ENCODE measurements at regions not wholly inside any gene's neighbourhood (a gene's known extent, or its start where the extent isn't known, plus 50 kb on each side); places are given as distances from the start of the nearest gene placed in this dataset.

DNA sequence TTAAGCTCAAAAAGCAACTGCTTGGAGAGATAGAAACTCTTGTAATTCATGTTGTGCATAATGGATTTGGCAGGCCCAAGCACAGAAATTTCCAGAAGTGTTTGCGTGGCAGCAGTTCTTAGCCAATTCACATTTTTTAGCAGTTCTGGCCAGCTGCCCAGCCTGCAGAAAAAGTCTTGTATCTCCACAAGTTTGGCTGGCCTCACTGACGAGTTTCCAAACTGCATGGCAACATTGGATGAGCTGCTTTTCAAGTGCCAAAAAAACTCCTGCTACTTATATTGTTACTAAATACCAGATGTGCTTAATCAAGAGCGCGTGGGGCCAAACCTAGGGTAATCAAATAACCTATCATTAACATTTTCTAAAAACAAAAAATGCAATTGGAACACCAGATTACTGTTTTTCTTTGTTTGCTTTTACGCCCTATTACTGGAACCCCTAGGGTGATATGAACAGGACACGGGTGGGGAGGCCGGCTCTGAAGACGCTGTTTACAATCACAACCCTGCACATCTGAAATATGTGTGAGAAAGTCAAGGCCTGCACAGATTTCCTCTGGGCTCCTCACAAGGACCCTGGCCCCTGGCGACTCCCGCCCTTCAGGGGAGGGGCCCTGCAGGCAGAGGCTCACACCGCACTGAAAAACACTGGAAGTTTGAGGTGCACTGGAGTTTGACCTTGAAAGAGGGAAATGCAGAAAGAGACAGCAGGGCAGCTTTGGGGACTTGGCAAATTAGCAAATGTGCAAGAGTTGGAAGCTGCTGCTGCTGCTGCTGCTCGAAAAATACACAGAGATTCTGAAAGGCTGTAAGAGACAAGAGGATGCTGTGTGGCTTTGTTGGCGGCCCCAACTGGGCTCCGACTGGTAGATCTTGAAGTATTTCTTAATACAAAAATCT, 55.2 kb upstream of the TARBP1 start:
- H3K27ac Mint-ChIP-seq, result no peak overlapping the region
- ATAC-seq, result no peak
- no peak overlapping the region for H3K4me3 Mint-ChIP-seq
- CTCF ChIA-PET, result interaction anchor here (0.6 to 0.7 kb wide), 2 partner anchors 18 to 676 kb away, joined by 3 read pairs; no protein-coding TSS in a partner anchor
- H3K36me3 Mint-ChIP-seq (ENCODE audit: low read depth), result no peaks in the 10 kb centered on the region
- H3K9me3 Mint-ChIP-seq (ENCODE audit: low read depth), result no peaks in the 10 kb centered on the region
- intact Hi-C loops (cut with DNase I, micrococcal nuclease), result no loop called here
- no peak for DNase-seq
- H3K27me3 Mint-ChIP-seq, result no peaks in the 10 kb centered on the region
- POLR2A ChIA-PET, result no interaction called here
- H3K4me1 Mint-ChIP-seq, result peaks cover 5% of the 10 kb centered on the region

DNA sequence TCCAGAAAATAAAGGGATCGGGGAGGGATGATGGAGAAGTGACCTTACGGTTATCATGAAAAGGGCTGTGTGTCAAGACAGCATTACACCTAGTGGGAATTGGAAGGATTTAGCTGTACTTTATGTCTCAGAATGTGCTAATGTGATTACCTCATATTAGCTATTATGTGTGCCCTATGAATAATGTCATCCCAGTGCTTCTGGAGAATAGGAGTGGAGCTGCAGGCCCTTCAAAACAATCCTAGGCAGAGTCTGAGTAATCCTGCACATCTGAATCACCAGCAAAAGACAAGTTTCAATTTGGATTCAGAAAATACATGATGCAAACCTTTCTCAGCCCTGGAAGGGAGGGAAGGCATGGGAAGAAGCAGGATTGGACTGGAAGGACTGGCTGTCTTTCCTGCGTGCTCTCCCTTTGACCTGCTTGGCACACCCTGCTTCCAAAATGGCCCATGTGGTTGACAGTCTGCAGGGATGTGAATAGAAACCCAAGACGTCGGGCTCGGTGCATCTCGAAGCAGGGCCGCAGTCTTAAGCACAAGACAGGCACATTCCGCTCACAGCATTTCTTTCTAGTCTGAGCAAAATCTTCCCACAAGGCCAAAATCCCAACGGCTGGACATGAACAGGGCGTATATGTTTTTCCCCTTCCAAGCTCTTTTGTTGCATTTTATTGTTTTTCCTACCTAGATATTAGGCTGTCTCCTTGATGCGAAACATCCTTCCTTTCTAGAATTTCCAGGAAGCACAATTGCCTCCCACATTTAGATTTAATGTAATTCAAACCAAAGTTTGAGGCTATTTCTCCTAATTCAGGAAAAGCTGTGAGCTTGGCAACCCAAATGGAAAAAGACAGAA, 54.3 kb upstream of the TARBP1 start:
- DNase-seq (no peak), ATAC-seq (peak; percentile 60)
- intact Hi-C loops (cut with DNase I, micrococcal nuclease), result no loop called here
- no peaks in the 10 kb centered on the region for H3K36me3 Mint-ChIP-seq (ENCODE audit: low read depth)
- ChIA-PET CTCF (interaction anchor here (0.6 to 1.0 kb wide), 6 partner anchors 16 to 677 kb away, joined by 3 to 4 read pairs (median 3); no protein-coding TSS in a partner anchor), POLR2A (interaction anchor here (0.5 kb wide), 1 partner anchor 191 kb away, joined by 3 read pairs; no protein-coding TSS in a partner anchor)
- no peak overlapping the region for H3K27ac Mint-ChIP-seq
- no peaks in the 10 kb centered on the region for H3K9me3 Mint-ChIP-seq (ENCODE audit: low read depth)
- H3K4me1 Mint-ChIP-seq, result peaks cover 5% of the 10 kb centered on the region
- H3K4me3 Mint-ChIP-seq, result no peak overlapping the region
- no peaks in the 10 kb centered on the region for H3K27me3 Mint-ChIP-seq

DNA sequence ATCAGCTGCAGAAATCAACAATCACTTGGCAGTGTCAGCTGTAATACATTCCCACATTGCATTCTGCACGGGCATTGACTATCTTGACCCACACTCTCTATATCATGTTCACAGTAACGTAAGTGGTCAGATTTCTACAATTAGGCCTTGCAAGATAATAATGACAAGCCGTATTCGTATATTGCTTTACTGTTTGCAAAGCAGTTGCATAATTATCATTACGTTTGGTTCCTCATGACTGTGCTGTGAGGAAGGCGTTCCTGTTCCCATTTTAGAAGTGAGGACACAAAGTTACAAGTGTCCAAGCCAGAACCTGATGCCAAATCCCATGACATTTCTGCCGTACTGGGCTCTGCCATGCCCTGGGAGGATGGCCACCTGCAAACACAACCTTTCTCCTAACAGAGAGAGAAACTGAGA, 53.5 kb upstream of the TARBP1 start:
- Mint-ChIP-seq H3K36me3 (ENCODE audit: low read depth) (no peaks in the 10 kb centered on the region), H3K27me3 (no peaks in the 10 kb centered on the region), H3K27ac (no peak overlapping the region), H3K9me3 (ENCODE audit: low read depth) (no peaks in the 10 kb centered on the region), H3K4me1 (peaks cover 5% of the 10 kb centered on the region), H3K4me3 (no peak overlapping the region)
- no peak for DNase-seq
- ChIA-PET CTCF (interaction anchor here (0.7 to 1.0 kb wide), 4 partner anchors 15 to 294 kb away, joined by 3 to 4 read pairs (median 3); no protein-coding TSS in a partner anchor), POLR2A (interaction anchor here (0.5 kb wide), 1 partner anchor 192 kb away, joined by 3 read pairs; no protein-coding TSS in a partner anchor)
- intact Hi-C loops (cut with DNase I, micrococcal nuclease), result no loop called here
- ATAC-seq, result no peak

DNA sequence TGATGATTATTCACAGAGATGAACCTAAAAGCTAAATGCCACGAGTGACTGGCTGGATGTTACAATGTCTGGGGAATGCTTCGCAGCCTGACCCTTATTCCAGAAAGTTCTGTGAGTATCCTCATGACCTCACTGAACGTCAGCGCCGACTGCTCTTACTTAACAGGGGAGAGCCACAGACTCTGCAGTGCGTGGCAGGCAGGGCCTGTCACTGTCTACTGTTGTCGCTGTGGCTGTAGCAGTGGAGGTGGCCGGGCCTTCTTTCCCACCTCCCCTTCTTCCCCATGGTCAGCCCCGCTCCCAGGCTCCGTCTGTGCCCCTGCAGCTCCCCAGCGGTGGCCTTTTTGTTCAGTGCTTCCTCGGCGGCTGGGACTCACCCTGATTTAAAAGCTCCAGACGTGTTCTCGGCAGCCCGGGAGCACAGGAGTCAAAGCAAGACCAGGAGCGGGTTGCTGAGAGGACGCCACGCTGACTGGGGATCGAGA, 52.2 kb upstream of the TARBP1 start:
- CTCF ChIA-PET, result no interaction called here
- no peak for ATAC-seq
- no peaks in the 10 kb centered on the region for H3K9me3 Mint-ChIP-seq (ENCODE audit: low read depth)

GRCh38 chr1:234530672-234531071, 51.7 kb upstream of the TARBP1 start:
- Mint-ChIP-seq H3K36me3 (ENCODE audit: low read depth) (no peaks in the 10 kb centered on the region), H3K27ac (peak overlapping the region; percentile 38), H3K4me3 (no peak overlapping the region), H3K9me3 (ENCODE audit: low read depth) (no peaks in the 10 kb centered on the region), H3K27me3 (peaks cover under 1% of the 10 kb centered on the region), H3K4me1 (peaks cover 5% of the 10 kb centered on the region)
- ChIA-PET POLR2A (no interaction called here), CTCF (interaction anchor here (1.3 to 1.8 kb wide), 3 partner anchors 10 to 31 kb away, joined by 3 to 8 read pairs (median 5); no protein-coding TSS in a partner anchor)
- ATAC-seq (no peak), DNase-seq (no peak)
- intact Hi-C loops (cut with DNase I, micrococcal nuclease), result no loop called here

More for the DNA sequence above, 52.2 kb upstream of the TARBP1 start:
- no peak overlapping the region for H3K27ac Mint-ChIP-seq
- H3K36me3 Mint-ChIP-seq (ENCODE audit: low read depth), result no peaks in the 10 kb centered on the region
- H3K4me1 Mint-ChIP-seq, result peaks cover 5% of the 10 kb centered on the region
- POLR2A ChIA-PET, result no interaction called here
- H3K4me3 Mint-ChIP-seq, result no peak overlapping the region
- DNase-seq, result no peak
- H3K27me3 Mint-ChIP-seq, result no peaks in the 10 kb centered on the region
- intact Hi-C loops (cut with DNase I, micrococcal nuclease), result no loop called here

GRCh38 chr1:234529950-234530237, 50.9 kb upstream of the TARBP1 start:
- Mint-ChIP-seq H3K36me3 (ENCODE audit: low read depth) (no peaks in the 10 kb centered on the region), H3K27ac (no peak overlapping the region), H3K9me3 (ENCODE audit: low read depth) (no peaks in the 10 kb centered on the region), H3K4me1 (peaks cover 9% of the 10 kb centered on the region), H3K27me3 (peaks cover 5% of the 10 kb centered on the region), H3K4me3 (no peak overlapping the region)
- ATAC-seq (no peak), DNase-seq (no peak)
- intact Hi-C loops (cut with DNase I, micrococcal nuclease), result no loop called here
- ChIA-PET POLR2A (interaction anchor here (0.6 kb wide), 1 partner anchor 128 kb away, joined by 3 read pairs; no protein-coding TSS in a partner anchor), CTCF (interaction anchor here (0.6 to 1.8 kb wide), 5 partner anchors 9 to 309 kb away, joined by 3 to 8 read pairs (median 5); no protein-coding TSS in a partner anchor)

DNA sequence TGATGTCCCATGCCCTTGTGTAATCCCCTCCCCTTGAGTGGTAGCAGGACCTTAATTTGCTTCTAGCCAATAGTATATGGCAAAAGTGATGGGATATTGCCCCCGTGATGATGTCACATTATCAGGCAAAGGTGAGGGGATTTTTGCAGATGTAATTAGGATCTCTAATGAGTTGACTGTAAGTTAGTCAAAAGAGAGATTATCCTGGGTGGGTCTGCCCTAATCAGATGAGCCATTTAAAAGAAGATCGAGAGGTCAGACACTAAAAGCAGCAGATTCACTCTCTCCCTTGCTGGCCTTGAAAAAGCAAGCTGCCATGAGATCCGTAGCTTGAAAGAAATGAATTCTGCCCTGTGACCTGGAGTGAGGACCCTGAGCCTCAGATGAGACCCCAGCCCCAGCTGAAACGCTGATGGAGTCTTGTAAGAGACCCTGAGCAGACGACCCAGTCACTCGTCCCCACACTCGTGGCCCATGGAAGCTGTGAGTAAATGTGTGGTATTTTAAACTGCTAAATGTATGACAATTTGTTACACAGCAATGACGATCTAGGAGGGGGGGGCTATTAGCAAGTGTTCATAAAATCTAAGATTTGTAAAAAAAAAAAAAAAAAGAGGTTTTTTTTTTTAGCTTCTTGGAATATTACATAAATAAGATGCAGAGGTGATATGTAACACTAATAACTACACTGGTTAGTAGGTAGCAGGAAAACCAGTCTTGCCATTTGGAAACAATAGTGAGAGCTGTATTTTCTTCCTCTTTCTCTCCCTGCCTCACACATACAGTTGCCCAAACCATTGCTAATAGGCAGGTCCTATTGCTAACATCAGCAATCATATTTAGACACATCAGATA, 50.3 kb upstream of the TARBP1 start:
- POLR2A ChIA-PET, result interaction anchor here (0.6 kb wide), 1 partner anchor 129 kb away, joined by 3 read pairs; no protein-coding TSS in a partner anchor
- ATAC-seq (no peak), DNase-seq (no peak)
- H3K36me3 Mint-ChIP-seq (ENCODE audit: low read depth), result no peaks in the 10 kb centered on the region
- no peak overlapping the region for H3K27ac Mint-ChIP-seq
- CTCF ChIA-PET, result interaction anchor here (0.6 to 1.8 kb wide), 8 partner anchors 8 to 564 kb away, joined by 3 to 8 read pairs (median 3); no protein-coding TSS in a partner anchor
- intact Hi-C loops (cut with DNase I, micrococcal nuclease), result no loop called here
- H3K4me1 Mint-ChIP-seq, result peaks cover 9% of the 10 kb centered on the region
- no peak overlapping the region for H3K4me3 Mint-ChIP-seq
- peaks cover 5% of the 10 kb centered on the region for H3K27me3 Mint-ChIP-seq
- H3K9me3 Mint-ChIP-seq (ENCODE audit: low read depth), result no peaks in the 10 kb centered on the region

Data from activated CD4-positive, alpha-beta T cell treated with anti-CD3 and anti-CD28 coated beads for 36 hours (primary cell).